ENCODE measurements at regions not wholly inside any gene's neighbourhood (a gene's known extent, or its start where the extent isn't known, plus 50 kb on each side); places are given as distances from the start of the nearest gene placed in this dataset.

GRCh38 chr11:70550456-70551195, 152.3 kb downstream of the CTTN start:
- intact Hi-C loops (cut with micrococcal nuclease; ENCODE audit: unreplicated experiment), result no loop called here
- H3K4me3 ChIP-seq, result no peak overlapping the region
- CTCF ChIA-PET, result no interaction called here
- DNase-seq, result peak in 1 of 2 experiments; percentile 15
- no peaks in the 10 kb centered on the region for H3K9me3 ChIP-seq (ENCODE audit: insufficient read depth, low read depth)
- H3K4me2 ChIP-seq, result no peak overlapping the region
- H3K27me3 ChIP-seq (ENCODE audit: insufficient read depth, low read depth), result no peaks in the 10 kb centered on the region
- POLR2A ChIA-PET (ENCODE audit: unreplicated experiment), result no interaction called here
- no peaks in the 10 kb centered on the region for H3K9me2 ChIP-seq (ENCODE audit: insufficient read depth)
- no peak overlapping the region for H3K27ac ChIP-seq
- H3K4me1 ChIP-seq (replicated peaks; ENCODE audit: insufficient read depth), result no peaks in the 10 kb centered on the region
- no TSS peak for BruUV-seq (replicated peaks)
- no peaks in the 10 kb centered on the region for H3F3A ChIP-seq (ENCODE audit: insufficient read depth, low read depth)
- H4K20me1 ChIP-seq (ENCODE audit: insufficient read depth), result peaks cover 12% of the 10 kb centered on the region; the same call in 1 of the 2 replicates
- H3K79me2 ChIP-seq (ENCODE audit: low read depth), result no peaks in the 10 kb centered on the region
- H3K36me3 ChIP-seq (ENCODE audit: low read depth), result no peaks in the 10 kb centered on the region
- TF ChIP-seq EZH2 (IDR thresholded peaks at IDR 0.05; ENCODE audit: low read depth) (no peak), CTCF (conservative IDR thresholded peaks at IDR 0.05) (no peak)
- no peak overlapping the region for H2AFZ ChIP-seq

GRCh38 chr11:70551351-70552166, 153.2 kb downstream of the CTTN start:
- BruUV-seq (replicated peaks), result no TSS peak
- Histone ChIP-seq H3K27ac (no peak overlapping the region), H3K4me1 (replicated peaks; ENCODE audit: insufficient read depth) (no peaks in the 10 kb centered on the region), H3F3A (ENCODE audit: insufficient read depth, low read depth) (no peaks in the 10 kb centered on the region), H3K79me2 (ENCODE audit: low read depth) (no peaks in the 10 kb centered on the region), H3K9me3 (ENCODE audit: insufficient read depth, low read depth) (no peaks in the 10 kb centered on the region), H2AFZ (no peak overlapping the region), H4K20me1 (ENCODE audit: insufficient read depth) (peaks cover 11% of the 10 kb centered on the region; the same call in 1 of the 2 replicates), H3K4me3 (no peak overlapping the region), H3K36me3 (ENCODE audit: low read depth) (no peaks in the 10 kb centered on the region), H3K4me2 (no peak overlapping the region), H3K27me3 (ENCODE audit: insufficient read depth, low read depth) (no peaks in the 10 kb centered on the region), H3K9me2 (ENCODE audit: insufficient read depth) (no peaks in the 10 kb centered on the region)
- intact Hi-C loops (cut with micrococcal nuclease; ENCODE audit: unreplicated experiment), result no loop called here
- TF ChIP-seq EZH2 (IDR thresholded peaks at IDR 0.05; ENCODE audit: low read depth) (no peak), CTCF (conservative IDR thresholded peaks at IDR 0.05) (no peak)
- CTCF ChIA-PET, result no interaction called here
- peak in 1 of 2 experiments; percentile 26 for DNase-seq
- POLR2A ChIA-PET (ENCODE audit: unreplicated experiment), result no interaction called here

- Histone ChIP-seq H3K36me3 (ENCODE audit: low read depth) (no peaks in the 10 kb centered on the region), H2AFZ (no peak overlapping the region), H3K27ac (no peak overlapping the region), H3K4me3 (no peak overlapping the region), H3K4me1 (replicated peaks; ENCODE audit: insufficient read depth) (no peaks in the 10 kb centered on the region), H3K27me3 (ENCODE audit: insufficient read depth, low read depth) (no peaks in the 10 kb centered on the region), H3K4me2 (no peak overlapping the region), H3K9me3 (ENCODE audit: insufficient read depth, low read depth) (no peaks in the 10 kb centered on the region), H4K20me1 (ENCODE audit: insufficient read depth) (peaks cover 11% of the 10 kb centered on the region; the same call in 1 of the 2 replicates), H3K79me2 (ENCODE audit: low read depth) (no peaks in the 10 kb centered on the region), H3F3A (ENCODE audit: insufficient read depth, low read depth) (peaks cover 4% of the 10 kb centered on the region; the same call in 1 of the 2 replicates), H3K9me2 (ENCODE audit: insufficient read depth) (no peaks in the 10 kb centered on the region)
- TF ChIP-seq EZH2 (IDR thresholded peaks at IDR 0.05; ENCODE audit: low read depth) (no peak), CTCF (conservative IDR thresholded peaks at IDR 0.05) (no peak)
- POLR2A ChIA-PET (ENCODE audit: unreplicated experiment), result no interaction called here
- BruUV-seq (replicated peaks), result no TSS peak
- CTCF ChIA-PET, result no interaction called here
- intact Hi-C loops (cut with micrococcal nuclease; ENCODE audit: unreplicated experiment), result no loop called here
- DNase-seq, result peak in 1 of 2 experiments; percentile 17
Measured at GRCh38 chr11:70552167-70553150, 154.1 kb downstream of the CTTN start.
